Skeletal muscle tissue (tissue), 3 donors: ENCODE measurements at regions not wholly inside any gene's neighbourhood (a gene's known extent, or its start where the extent isn't known, plus 50 kb on each side); places are given as distances from the start of the nearest gene placed in this dataset.

Experiments
- H3K27ac ChIP-seq: one replicate; pipeline ENCODE4 v1.7.0; 2013; ENCODE audit warnings: mild to moderate bottlenecking, low read depth, low read length, inconsistent platforms
- H3K27me3 ChIP-seq, 3 donors: one replicate each; pipeline ENCODE4 v1.7.0; 2013; ENCODE audit warnings: low read length in 3 of 3; ENCODE audit not compliant: control insufficient read depth in 3 of 3, insufficient read depth in 3 of 3
- H3K36me3 ChIP-seq, 3 donors: one replicate each; pipeline ENCODE4 v1.7.0; 2013; ENCODE audit warnings: low read length in 3 of 3; ENCODE audit not compliant: control insufficient read depth in 3 of 3, insufficient read depth in 3 of 3
- H3K4me1 ChIP-seq, 3 donors: one replicate each; pipeline ENCODE4 v1.7.0; 2013; ENCODE audit warnings: low read length in 3 of 3, mild to moderate bottlenecking in 3 of 3; ENCODE audit not compliant: control insufficient read depth in 3 of 3, insufficient read depth in 3 of 3
- H3K4me3 ChIP-seq, 3 donors: one replicate each; pipeline ENCODE4 v1.7.0; 2013; ENCODE audit warnings: low read length in 3 of 3
- H3K9ac ChIP-seq, 3 donors: one replicate each; pipeline ENCODE4 v1.7.0; 2013; ENCODE audit warnings: low read length in 3 of 3, mild to moderate bottlenecking in 3 of 3, moderate library complexity in 2 of 3, low read depth in 1 of 3
- H3K9me3 ChIP-seq, 3 donors: one replicate each; pipeline ENCODE4 v1.7.0; 2013; ENCODE audit warnings: low read length in 3 of 3; ENCODE audit not compliant: control insufficient read depth in 3 of 3
- donor health status: Osteomylitis.

DNA sequence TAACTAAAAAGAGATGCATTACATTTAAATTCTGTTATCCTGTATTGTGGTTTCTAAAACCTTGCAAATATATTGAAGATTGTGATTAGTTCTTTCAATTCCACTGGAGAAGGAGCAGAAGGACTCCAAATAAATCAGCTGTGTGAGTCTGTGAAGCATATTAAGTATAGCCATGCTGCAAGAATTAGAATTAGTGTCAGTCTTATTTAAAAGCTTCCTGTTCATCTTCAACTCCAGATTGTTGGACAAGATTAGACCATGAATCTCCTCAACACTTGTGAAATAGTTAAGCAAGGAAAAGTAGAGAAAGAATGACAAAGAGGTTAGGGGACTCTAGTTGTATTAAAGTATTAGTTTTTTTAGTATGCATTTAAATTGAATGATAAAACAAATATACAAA lies 92.5 kb upstream of the LRP1B start:
- H3K27me3 ChIP-seq: no peaks in the 10 kb centered on the region
- H3K27ac ChIP-seq: no peak overlapping the region
- no peaks in the 10 kb centered on the region for H3K9me3 ChIP-seq
- H3K4me1 ChIP-seq: no peaks in the 10 kb centered on the region
- no peak overlapping the region for H3K4me3 ChIP-seq
- H3K9ac ChIP-seq: no peak overlapping the region
- H3K36me3 ChIP-seq: no peaks in the 10 kb centered on the region

DNA sequence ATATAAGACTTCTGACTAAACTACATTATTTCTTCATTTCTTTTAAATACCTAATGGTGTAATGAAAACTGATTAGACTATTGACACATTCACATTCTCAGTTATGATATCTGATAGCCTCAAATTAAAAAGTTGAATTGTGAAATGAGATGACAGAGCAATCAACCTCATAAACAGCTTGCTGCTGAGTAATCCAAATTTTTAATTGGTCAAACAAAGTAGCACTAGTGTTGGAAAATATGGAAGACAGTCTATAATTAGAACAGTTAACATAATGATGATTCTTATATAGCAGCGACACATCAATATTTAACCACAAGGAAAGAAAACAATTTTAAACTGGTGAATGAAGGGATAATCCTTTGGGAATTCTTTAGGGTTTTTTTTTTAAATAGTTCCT lies 91.9 kb upstream of the LRP1B start:
- no peaks in the 10 kb centered on the region for H3K9me3 ChIP-seq
- H3K36me3 ChIP-seq: no peaks in the 10 kb centered on the region
- no peaks in the 10 kb centered on the region for H3K27me3 ChIP-seq
- H3K27ac ChIP-seq: no peak overlapping the region
- H3K9ac ChIP-seq: no peak overlapping the region
- no peak overlapping the region for H3K4me3 ChIP-seq
- H3K4me1 ChIP-seq: no peaks in the 10 kb centered on the region

DNA sequence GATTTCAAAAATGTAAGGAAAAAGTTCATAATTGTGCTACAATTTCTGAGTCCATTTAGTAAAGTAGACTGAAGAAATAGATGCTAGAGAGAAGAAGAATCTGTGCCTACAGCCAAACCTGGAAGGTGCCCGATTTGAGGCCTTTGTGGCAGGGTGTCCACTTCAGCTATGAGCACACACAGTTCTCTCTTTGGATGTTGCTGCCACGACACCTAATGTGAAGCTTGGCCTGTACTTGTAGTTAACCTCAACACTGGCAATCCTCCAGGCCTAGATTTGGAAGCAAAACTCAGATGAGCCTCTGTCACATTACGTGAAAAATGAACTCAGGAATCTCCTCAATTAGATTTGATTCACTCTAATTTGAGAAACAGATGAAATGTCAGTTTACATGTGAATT lies 90.1 kb upstream of the LRP1B start:
- Histone ChIP-seq H3K27me3 (no peaks in the 10 kb centered on the region), H3K9ac (no peak overlapping the region), H3K36me3 (no peaks in the 10 kb centered on the region), H3K9me3 (no peaks in the 10 kb centered on the region), H3K4me1 (no peaks in the 10 kb centered on the region), H3K4me3 (no peak overlapping the region), H3K27ac (no peak overlapping the region)

DNA sequence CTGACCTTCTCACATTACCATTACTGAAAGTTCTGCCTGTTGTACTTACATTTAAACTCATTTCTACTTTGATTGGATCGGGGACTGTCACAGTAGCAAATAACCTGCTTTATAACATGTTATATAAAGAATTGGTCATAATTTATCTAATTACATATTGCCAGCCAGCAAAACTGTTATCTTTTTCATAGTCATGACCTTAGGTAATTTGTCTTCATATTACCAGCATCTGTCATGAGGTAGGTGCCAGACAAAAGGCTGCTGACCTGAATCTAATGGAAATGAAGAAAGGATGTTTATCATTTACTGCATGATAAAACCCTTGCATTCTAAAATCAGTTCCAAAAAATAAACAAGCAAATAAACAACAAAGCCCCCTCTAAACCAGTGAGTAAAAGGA lies 89.4 kb upstream of the LRP1B start:
- H3K9me3 ChIP-seq: no peaks in the 10 kb centered on the region
- no peak overlapping the region for H3K9ac ChIP-seq
- H3K4me1 ChIP-seq: no peaks in the 10 kb centered on the region
- H3K36me3 ChIP-seq: no peaks in the 10 kb centered on the region
- no peak overlapping the region for H3K27ac ChIP-seq
- no peaks in the 10 kb centered on the region for H3K27me3 ChIP-seq
- no peak overlapping the region for H3K4me3 ChIP-seq

DNA sequence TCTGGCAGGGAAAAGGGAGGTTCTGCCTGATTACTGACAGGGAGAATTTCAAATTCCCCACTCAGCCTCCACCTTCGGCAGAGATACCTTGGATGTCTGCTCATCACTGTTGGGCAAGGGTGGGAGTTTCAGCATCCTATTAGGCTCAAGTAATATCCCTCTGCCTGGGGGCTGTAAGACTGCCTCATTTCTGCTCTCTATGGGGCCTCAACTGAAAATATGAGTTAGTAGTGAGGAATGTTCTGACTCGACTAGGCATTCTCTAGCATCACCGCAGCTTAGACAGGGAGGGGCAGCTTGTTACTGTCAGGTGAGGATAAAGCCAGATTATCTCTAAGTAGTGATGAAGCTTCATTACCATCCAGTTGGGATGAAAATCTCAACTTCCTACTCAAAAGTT lies 87.7 kb upstream of the LRP1B start:
- Histone ChIP-seq H3K27me3 (no peaks in the 10 kb centered on the region), H3K9me3 (no peaks in the 10 kb centered on the region), H3K27ac (no peak overlapping the region), H3K4me1 (no peaks in the 10 kb centered on the region), H3K9ac (no peak overlapping the region), H3K36me3 (no peaks in the 10 kb centered on the region), H3K4me3 (no peak overlapping the region)

DNA sequence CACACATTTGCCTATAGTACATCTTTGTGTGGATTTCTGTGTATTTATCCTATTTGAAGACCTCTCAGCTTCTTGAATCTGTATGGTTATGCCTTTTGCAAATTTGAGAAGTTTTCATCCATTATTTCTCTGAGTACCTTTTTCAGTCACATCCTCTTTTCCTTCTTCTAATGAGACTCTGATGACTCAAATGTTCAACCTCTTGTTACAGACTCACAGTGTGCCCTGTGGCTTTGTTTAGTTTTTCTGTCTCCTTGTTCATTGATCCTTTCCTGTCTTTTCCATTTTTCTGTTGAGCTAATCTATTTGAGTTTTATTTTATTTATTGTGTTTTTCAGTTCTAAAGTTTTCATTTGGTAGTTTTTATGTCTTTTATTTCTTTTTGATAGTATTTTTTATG lies 87.0 kb upstream of the LRP1B start:
- Histone ChIP-seq H3K4me3 (no peak overlapping the region), H3K9ac (no peak overlapping the region), H3K4me1 (no peaks in the 10 kb centered on the region), H3K27ac (no peak overlapping the region), H3K36me3 (no peaks in the 10 kb centered on the region), H3K9me3 (no peaks in the 10 kb centered on the region), H3K27me3 (no peaks in the 10 kb centered on the region)

DNA sequence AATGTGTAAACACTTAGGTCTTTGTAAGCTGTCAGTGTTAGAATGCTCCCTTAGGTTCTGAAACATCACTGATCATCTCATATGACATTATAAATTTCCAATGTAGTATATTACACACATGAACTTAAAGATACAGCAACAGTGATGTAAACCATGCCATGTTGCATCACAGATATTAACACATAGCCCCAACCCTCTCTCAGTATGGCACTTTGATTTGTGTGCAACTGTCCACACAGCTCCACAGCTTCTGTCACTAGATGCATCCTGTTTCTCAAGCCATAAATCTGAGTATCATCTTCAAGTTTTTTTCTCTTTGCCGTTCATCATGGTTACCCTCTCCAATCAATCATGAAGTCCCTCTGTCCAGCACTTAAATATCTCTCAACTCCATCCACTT lies 69.2 kb upstream of the LRP1B start:
- Histone ChIP-seq H3K27ac (no peak overlapping the region), H3K4me3 (no peak overlapping the region), H3K4me1 (no peaks in the 10 kb centered on the region), H3K36me3 (no peaks in the 10 kb centered on the region), H3K9ac (no peak overlapping the region), H3K9me3 (no peaks in the 10 kb centered on the region), H3K27me3 (no peaks in the 10 kb centered on the region)

DNA sequence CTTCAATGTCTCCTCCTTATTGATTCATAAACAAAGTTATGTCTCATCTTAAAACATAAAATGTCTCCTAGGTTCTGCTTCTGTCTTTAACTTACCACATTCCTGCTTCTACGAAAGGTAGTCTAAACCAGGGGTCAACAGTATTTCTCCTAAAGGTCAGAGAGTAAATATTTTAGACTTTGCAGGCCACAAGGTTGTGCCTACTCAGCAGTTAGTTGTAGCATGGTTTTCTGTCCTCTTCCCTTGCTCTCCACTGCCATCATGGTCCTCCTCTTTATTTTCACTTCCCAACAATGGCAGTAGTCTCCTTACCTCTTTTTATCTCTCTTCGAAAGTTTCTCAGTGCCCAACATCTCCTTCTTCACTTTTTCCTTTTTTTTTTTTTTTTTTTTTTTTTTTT lies 68.3 kb upstream of the LRP1B start:
- Histone ChIP-seq H3K4me1 (no peaks in the 10 kb centered on the region), H3K27me3 (no peaks in the 10 kb centered on the region), H3K36me3 (no peaks in the 10 kb centered on the region), H3K9me3 (no peaks in the 10 kb centered on the region), H3K27ac (no peak overlapping the region), H3K9ac (no peak overlapping the region), H3K4me3 (no peak overlapping the region)

DNA sequence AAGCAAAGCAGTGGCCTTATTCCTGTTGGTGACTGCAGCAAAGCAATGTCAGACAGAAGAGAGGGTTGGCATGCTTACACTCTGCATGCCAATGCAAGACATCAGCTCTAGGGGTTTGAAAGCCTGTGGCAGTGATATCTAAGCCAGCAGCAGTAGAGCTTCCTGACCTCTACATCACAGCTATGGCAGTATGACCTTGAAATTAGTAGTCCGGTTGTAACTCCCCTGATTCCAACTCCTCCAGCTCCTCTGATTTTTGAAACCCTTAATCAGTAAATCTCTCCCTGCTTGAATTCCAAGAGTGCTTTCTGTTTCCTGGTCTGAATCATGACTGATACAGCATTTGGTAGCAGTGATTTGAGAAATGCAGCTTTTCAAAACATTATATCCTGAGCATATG lies 60.0 kb upstream of the LRP1B start:
- H3K27ac ChIP-seq: no peak overlapping the region
- no peaks in the 10 kb centered on the region for H3K36me3 ChIP-seq
- H3K27me3 ChIP-seq: no peaks in the 10 kb centered on the region
- H3K4me1 ChIP-seq: no peaks in the 10 kb centered on the region
- H3K9ac ChIP-seq: no peak overlapping the region
- no peaks in the 10 kb centered on the region for H3K9me3 ChIP-seq
- no peak overlapping the region for H3K4me3 ChIP-seq

DNA sequence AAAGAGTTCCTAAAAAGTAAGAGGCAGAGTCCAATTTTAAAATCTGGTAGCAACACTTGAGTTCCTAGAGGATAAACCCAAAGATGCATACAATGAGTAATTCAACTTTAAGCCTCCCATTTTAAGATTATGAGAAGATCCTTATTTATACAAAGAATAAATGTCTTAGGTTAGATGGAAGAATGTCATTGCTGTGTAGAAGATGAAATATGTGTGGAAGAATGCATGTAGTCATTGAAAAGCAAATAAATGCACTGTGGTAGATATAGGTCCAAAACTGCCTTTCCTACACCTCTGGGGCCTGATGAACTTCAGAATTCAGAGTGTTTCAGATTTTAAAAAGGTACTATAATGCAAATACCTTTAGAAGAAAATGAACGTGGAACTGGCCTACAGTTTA lies 58.7 kb upstream of the LRP1B start:
- no peak overlapping the region for H3K27ac ChIP-seq
- no peaks in the 10 kb centered on the region for H3K27me3 ChIP-seq
- no peaks in the 10 kb centered on the region for H3K4me1 ChIP-seq
- H3K9me3 ChIP-seq: no peaks in the 10 kb centered on the region
- no peak overlapping the region for H3K9ac ChIP-seq
- no peak overlapping the region for H3K4me3 ChIP-seq
- H3K36me3 ChIP-seq: no peaks in the 10 kb centered on the region

DNA sequence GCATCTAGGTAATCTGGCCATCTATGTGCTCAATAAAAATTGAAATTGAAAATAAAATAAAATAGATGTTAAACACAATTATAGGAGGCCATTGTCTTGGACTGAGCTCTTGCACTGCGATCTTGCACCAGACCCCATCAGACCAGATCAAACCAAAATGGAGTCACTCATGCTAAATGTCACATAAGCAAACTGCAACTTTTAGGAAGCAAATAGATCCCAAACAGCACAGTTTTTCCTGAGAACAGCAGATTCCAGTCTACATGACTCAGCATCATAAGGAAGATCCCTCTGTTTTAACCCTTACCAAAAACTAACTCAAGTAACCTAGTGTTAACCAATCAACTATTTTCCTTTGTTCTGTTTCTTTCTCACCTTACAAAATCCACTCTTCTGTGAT lies 57.7 kb upstream of the LRP1B start:
- Histone ChIP-seq H3K36me3 (no peaks in the 10 kb centered on the region), H3K27ac (no peak overlapping the region), H3K27me3 (no peaks in the 10 kb centered on the region), H3K4me1 (no peaks in the 10 kb centered on the region), H3K4me3 (no peak overlapping the region), H3K9ac (no peak overlapping the region), H3K9me3 (no peaks in the 10 kb centered on the region)
